HEK293 (cell line): ENCODE measurements at regions not wholly inside any gene's neighbourhood (a gene's known extent, or its start where the extent isn't known, plus 50 kb on each side); places are given as distances from the start of the nearest gene placed in this dataset.

Experiments used
- CTCF ChIA-PET: fragments of 350-600 bp; formaldehyde crosslinking; extraction: SDS; loops from one replicate; lab custom pipeline; 2021; ENCODE audit warnings: antibody characterized with exemption; lab: Yijun Ruan, JAX
- POLR2A ChIA-PET: fragments of 300-600 bp; formaldehyde crosslinking; extraction: SDS; loops from one replicate; lab custom pipeline; 2020; ENCODE audit warnings: antibody characterized with exemption, inconsistent platforms; lab: Yijun Ruan, JAX
- H3K27ac ChIP-seq: fragments of 200-500 bp; sonication (Bioruptor generic); 2 replicates; pipeline ENCODE4 v1.5.1; 2014; ENCODE audit warnings: low read depth, low read length, control low read depth, inconsistent platforms; ENCODE audit errors: extremely low read depth
- H3K36me3 ChIP-seq, 2 experiments: fragments of 200-500 bp in 1 of 2; sonication (Bioruptor generic) in 1 of 2; 1 replicate in 1 of 2; 2 replicates in 1 of 2; pipeline ENCODE4 v1.5.1; 2014 to 2017; ENCODE audit warnings: inconsistent platforms in 2 of 2, low read length in 2 of 2; ENCODE audit not compliant: control insufficient read depth in 2 of 2, insufficient read depth in 1 of 2
- H3K4me1 ChIP-seq: fragments of 200-500 bp; sonication (Bioruptor generic); 2 replicates; pipeline ENCODE4 v1.5.1; 2014; ENCODE audit warnings: mild to moderate bottlenecking, low read length, inconsistent platforms; ENCODE audit not compliant: control insufficient read depth, insufficient read depth
- H3K4me3 ChIP-seq: 2 replicates; pipeline ENCODE4 v1.5.1; 2011; ENCODE audit warnings: low read depth, mild to moderate bottlenecking, control low read depth, low read length, moderate library complexity
- H3K9me3 ChIP-seq: fragments of 200-500 bp; sonication (Bioruptor generic); 2 replicates; pipeline ENCODE4 v1.5.1; 2014; ENCODE audit warnings: low read depth, low read length, inconsistent platforms; ENCODE audit not compliant: control insufficient read depth, insufficient read depth
- FEZF1 ChIP-seq: fragments of 450-650 bp; formaldehyde crosslinking; IDR thresholded peaks from 2 replicates; pipeline ENCODE4 v1.5.1; 2016; ENCODE audit warnings: missing biosample characterization, missing genetic modification characterization
- PBX3 ChIP-seq: sonication (generic); formaldehyde crosslinking; IDR thresholded peaks from 2 replicates; pipeline ENCODE4 v1.8.1; 2022; ENCODE audit warnings: mild to moderate bottlenecking, moderate library complexity, missing genetic modification reagents
- YY1 ChIP-seq: fragments of 450-650 bp; formaldehyde crosslinking; IDR thresholded peaks from 2 replicates; pipeline ENCODE4 v1.5.1; 2018; ENCODE audit warnings: missing biosample characterization, missing genetic modification characterization
- ZBTB11 ChIP-seq: fragments of 450-650 bp; formaldehyde crosslinking; conservative IDR thresholded peaks from 2 replicates; pipeline ENCODE4 v1.5.1; 2016; ENCODE audit warnings: low read depth, missing biosample characterization, missing genetic modification characterization
- ZBTB20 ChIP-seq: fragments of 450-650 bp; formaldehyde crosslinking; IDR thresholded peaks from 2 replicates; pipeline ENCODE4 v1.5.1; 2016; ENCODE audit warnings: missing biosample characterization, missing genetic modification characterization
- ZNF133 ChIP-seq: fragments of 450-650 bp; formaldehyde crosslinking; IDR thresholded peaks from 2 replicates; pipeline ENCODE4 v1.5.1; 2016; ENCODE audit warnings: missing biosample characterization, missing genetic modification characterization
- ZNF214 ChIP-seq: fragments of 450-650 bp; formaldehyde crosslinking; IDR thresholded peaks from 2 replicates; pipeline ENCODE4 v1.5.1; 2017; ENCODE audit warnings: missing biosample characterization, mild to moderate bottlenecking, missing genetic modification characterization, borderline replicate concordance
- ZNF239 ChIP-seq: fragments of 450-650 bp; formaldehyde crosslinking; IDR thresholded peaks from 2 replicates; pipeline ENCODE4 v1.5.1; 2016; ENCODE audit warnings: missing biosample characterization, missing genetic modification characterization
- ZNF24 ChIP-seq: fragments of 450-650 bp; formaldehyde crosslinking; IDR thresholded peaks from 2 replicates; pipeline ENCODE4 v1.5.1; 2016; ENCODE audit warnings: missing biosample characterization, missing genetic modification characterization
- ZNF416 ChIP-seq: fragments of 450-650 bp; formaldehyde crosslinking; IDR thresholded peaks from 2 replicates; pipeline ENCODE4 v1.5.1; 2016; ENCODE audit warnings: missing biosample characterization, missing genetic modification characterization
- ZNF433 ChIP-seq: fragments of 450-650 bp; formaldehyde crosslinking; IDR thresholded peaks from 2 replicates; pipeline ENCODE4 v1.5.1; 2016; ENCODE audit warnings: missing biosample characterization, missing genetic modification characterization, low read depth
- ZNF645 ChIP-seq: fragments of 450-650 bp; formaldehyde crosslinking; IDR thresholded peaks from 2 replicates; pipeline ENCODE4; 2016; ENCODE audit warnings: missing biosample characterization, missing genetic modification characterization
- ZNF654 ChIP-seq: fragments of 450-650 bp; formaldehyde crosslinking; IDR thresholded peaks from 2 replicates; pipeline ENCODE4 v1.5.1; 2016; ENCODE audit warnings: low read depth, missing biosample characterization, missing genetic modification characterization
- ZNF791 ChIP-seq: fragments of 450-650 bp; formaldehyde crosslinking; IDR thresholded peaks from 2 replicates; pipeline ENCODE4 v1.5.1; 2016; ENCODE audit warnings: missing biosample characterization, missing genetic modification characterization

GRCh38 chr12:92064422-92064821 lies 81.2 kb downstream of the BTG1 start:
- Histone ChIP-seq H3K36me3 (no peaks in the 10 kb centered on the region), H3K4me3 (no peak overlapping the region), H3K4me1 (peaks cover 20% of the 10 kb centered on the region), H3K9me3 (no peaks in the 10 kb centered on the region), H3K27ac (no peak overlapping the region)
- TF ChIP-seq PBX3 (CRISPR knock-in tag) (no peak), ZNF214 (no peak), FEZF1 (tag by site-specific recombination) (no peak), ZBTB20 (tag by site-specific recombination) (peak; percentile 79), ZNF416 (tag by site-specific recombination) (no peak), ZNF654 (tag by site-specific recombination) (no peak), ZNF239 (tag by site-specific recombination) (no peak)
- ChIA-PET CTCF (no interaction called here), POLR2A (interaction anchor here (1.0 kb wide), 1 partner anchor 81 kb away, joined by 3 read pairs; the partner anchor contains the start of gene BTG1)

- H3K9me3 ChIP-seq, result no peaks in the 10 kb centered on the region
- peaks cover 19% of the 10 kb centered on the region for H3K4me1 ChIP-seq
- no peak overlapping the region for H3K4me3 ChIP-seq
- ChIA-PET CTCF (interaction anchor here (0.6 kb wide), 1 partner anchor 464 kb away, joined by 4 read pairs; no protein-coding TSS in a partner anchor), POLR2A (interaction anchor here (1.0 kb wide), 1 partner anchor 82 kb away, joined by 3 read pairs; the partner anchor contains the start of gene BTG1)
- TF ChIP-seq ZBTB11, result no peak
- no peak for TF ChIP-seq ZNF24
- no peak for TF ChIP-seq ZNF433 (tag by site-specific recombination)
- no peak overlapping the region for H3K27ac ChIP-seq
- no peaks in the 10 kb centered on the region for H3K36me3 ChIP-seq
Observed at GRCh38 chr12:92063641-92064040, 82.0 kb downstream of the BTG1 start.

- ChIA-PET CTCF (interaction anchor here (0.6 kb wide), 1 partner anchor 463 kb away, joined by 4 read pairs; no protein-coding TSS in a partner anchor), POLR2A (no interaction called here)
- H3K9me3 ChIP-seq, result no peaks in the 10 kb centered on the region
- no peaks in the 10 kb centered on the region for H3K36me3 ChIP-seq
- TF ChIP-seq ZNF791, result no peak
- TF ChIP-seq ZNF133 (tag by site-specific recombination), result peak; percentile 58; the same call in 1 of the 2 replicates
- H3K4me1 ChIP-seq, result peaks cover 15% of the 10 kb centered on the region
- no peak overlapping the region for H3K27ac ChIP-seq
- H3K4me3 ChIP-seq, result no peak overlapping the region
Observed at GRCh38 chr12:92062539-92063493, 82.8 kb downstream of the BTG1 start.

GRCh38 chr12:92061061-92061460 lies 84.6 kb downstream of the BTG1 start:
- Histone ChIP-seq H3K4me1 (peaks cover 15% of the 10 kb centered on the region), H3K27ac (no peak overlapping the region), H3K36me3 (no peaks in the 10 kb centered on the region), H3K9me3 (no peaks in the 10 kb centered on the region), H3K4me3 (no peak overlapping the region)
- ChIA-PET CTCF (interaction anchor here (0.6 kb wide), 1 partner anchor 1845 kb away, joined by 3 read pairs; no protein-coding TSS in a partner anchor), POLR2A (no interaction called here)
- TF ChIP-seq YY1 (tag by site-specific recombination) (no peak), ZNF645 (tag by site-specific recombination) (no peak), ZNF133 (tag by site-specific recombination) (no peak)
- TF ChIP-seq, all 188 proteins: peak for 0
